ACC112 (cell line): ENCODE measurements at regions not wholly inside any gene's neighbourhood (a gene's known extent, or its start where the extent isn't known, plus 50 kb on each side); places are given as distances from the start of the nearest gene placed in this dataset.

ENCODE experiments used
- H2AFZ ChIP-seq: fragments of 200-600 bp; sonication (generic); one replicate; pipeline ENCODE4 v1.6.0; 2017; ENCODE audit warnings: antibody characterized with exemption, low read length; ENCODE audit not compliant: unreplicated experiment
- H3K27ac ChIP-seq: fragments of 200-600 bp; sonication (generic); 2 replicates; pipeline ENCODE4 v1.5.1; 2014; ENCODE audit warnings: low read depth, mild to moderate bottlenecking, antibody characterized with exemption, low read length, moderate library complexity
- H3K27me3 ChIP-seq: fragments of 200-600 bp; sonication (generic); 2 replicates; pipeline ENCODE4 v1.6.1; 2014; ENCODE audit warnings: mild to moderate bottlenecking, antibody characterized with exemption, low read length, moderate library complexity, mixed read lengths; ENCODE audit not compliant: insufficient read depth
- H3K36me3 ChIP-seq: fragments of 200-600 bp; sonication (generic); 2 replicates; pipeline ENCODE4 v1.6.1; 2016; ENCODE audit warnings: mild to moderate bottlenecking, antibody characterized with exemption, low read length, moderate library complexity, mixed read lengths; ENCODE audit not compliant: insufficient read depth
- H3K4me1 ChIP-seq: fragments of 200-600 bp; sonication (generic); one replicate; pipeline ENCODE4 v1.6.1; 2016; ENCODE audit warnings: low read length, mixed read lengths; ENCODE audit not compliant: insufficient read depth, unreplicated experiment, control insufficient read depth
- H3K4me3 ChIP-seq: fragments of 200-600 bp; sonication (generic); 2 replicates; pipeline ENCODE4 v1.5.1; 2014; ENCODE audit warnings: mild to moderate bottlenecking, low read depth, low read length
- H3K79me2 ChIP-seq: fragments of 200-600 bp; sonication (generic); one replicate; pipeline ENCODE4 v1.6.0; 2016; ENCODE audit warnings: low read length; ENCODE audit not compliant: control insufficient read depth, unreplicated experiment, insufficient read depth

DNA sequence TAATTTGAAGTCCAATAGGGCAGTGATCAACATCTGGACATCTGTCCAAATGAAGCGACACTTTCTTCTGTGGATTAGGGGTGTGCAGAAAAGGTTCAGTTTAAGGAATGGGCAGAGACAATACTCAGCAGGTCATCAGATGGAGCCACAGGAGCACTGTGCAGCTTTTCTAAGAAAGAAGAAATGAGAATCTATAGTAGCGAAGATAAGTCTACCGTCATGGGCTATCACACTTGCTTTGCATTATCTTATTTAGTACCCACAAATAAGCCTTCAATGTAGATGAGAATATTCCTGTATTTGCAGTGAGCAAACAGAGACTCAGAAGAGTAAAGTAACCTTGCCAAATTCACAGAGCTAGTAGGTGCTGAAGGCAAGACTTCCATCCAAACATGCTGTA lies 412.0 kb upstream of the GOT2 start:
- Histone ChIP-seq H3K79me2 (no peaks in the 10 kb centered on the region), H3K4me3 (no peak overlapping the region)

DNA sequence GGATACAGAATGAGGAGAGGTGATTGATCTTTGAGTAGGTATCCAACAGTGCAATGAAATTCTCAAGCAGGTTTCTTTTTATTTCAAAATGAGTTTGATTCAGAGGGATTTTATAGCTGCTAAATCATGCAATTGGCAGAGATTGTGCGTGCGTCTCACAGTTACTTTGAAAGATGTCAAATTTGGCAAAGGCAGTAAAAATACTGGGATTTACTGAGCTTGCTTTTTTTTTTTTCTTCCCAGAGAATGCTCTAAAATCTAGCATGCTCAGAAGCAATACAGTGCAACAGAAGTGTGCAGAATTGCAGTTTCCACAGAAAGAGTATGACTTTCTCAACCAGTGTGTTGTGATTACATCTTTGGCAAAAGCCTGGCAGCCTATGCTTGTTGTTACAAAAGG lies 410.7 kb upstream of the GOT2 start:
- no peaks in the 10 kb centered on the region for H3K4me1 ChIP-seq
- H3K36me3 ChIP-seq: no peaks in the 10 kb centered on the region
- no peak overlapping the region for H2AFZ ChIP-seq
- H3K79me2 ChIP-seq: no peaks in the 10 kb centered on the region
- no peak overlapping the region for H3K4me3 ChIP-seq
- no peak overlapping the region for H3K27ac ChIP-seq
- H3K27me3 ChIP-seq: no peaks in the 10 kb centered on the region

More for the DNA sequence above, 412.0 kb upstream of the GOT2 start:
- Histone ChIP-seq H2AFZ (no peak overlapping the region), H3K27ac (no peak overlapping the region), H3K4me1 (no peaks in the 10 kb centered on the region), H3K36me3 (no peaks in the 10 kb centered on the region), H3K27me3 (no peaks in the 10 kb centered on the region)

DNA sequence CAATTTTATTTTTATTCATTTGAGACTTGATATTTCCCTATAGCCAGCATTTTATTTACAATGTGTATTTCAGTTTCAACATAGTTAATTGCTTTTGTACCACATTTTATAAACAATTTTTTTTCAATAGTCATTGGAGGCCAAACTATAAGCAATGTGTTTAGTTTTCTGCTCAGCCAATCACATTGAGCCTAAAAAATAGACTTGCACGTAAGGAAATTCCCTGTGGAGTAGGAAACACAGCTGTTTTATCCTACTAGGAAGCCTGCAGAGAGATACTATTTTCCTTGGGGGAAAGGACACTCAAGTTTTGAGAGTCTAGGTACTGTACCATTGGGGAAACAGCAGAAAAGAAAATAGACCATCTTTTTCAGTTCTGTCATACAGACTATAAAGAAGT lies 410.2 kb upstream of the GOT2 start:
- H3K4me3 ChIP-seq: no peak overlapping the region
- no peak overlapping the region for H3K27ac ChIP-seq
- no peaks in the 10 kb centered on the region for H3K36me3 ChIP-seq
- no peaks in the 10 kb centered on the region for H3K4me1 ChIP-seq
- H3K79me2 ChIP-seq: no peaks in the 10 kb centered on the region
- no peak overlapping the region for H2AFZ ChIP-seq
- no peaks in the 10 kb centered on the region for H3K27me3 ChIP-seq

DNA sequence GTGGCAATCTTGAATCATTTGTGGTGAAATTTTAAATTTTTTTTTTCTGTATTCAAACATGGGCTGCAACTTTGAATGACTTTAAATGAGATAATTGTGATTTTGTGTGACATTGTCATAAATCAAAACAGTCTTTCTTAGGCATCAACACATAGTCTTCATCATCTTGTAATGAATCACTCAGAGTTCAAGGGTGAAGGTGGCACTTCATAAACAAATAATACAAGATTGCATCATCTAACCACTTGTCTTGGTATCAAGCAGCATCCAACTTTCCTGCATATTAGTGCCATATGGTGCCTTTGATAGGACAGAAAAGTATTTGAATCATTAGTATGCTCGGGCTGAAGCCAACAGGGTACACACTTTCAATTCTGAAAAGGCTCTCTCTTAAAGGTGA lies 392.4 kb upstream of the GOT2 start:
- H3K79me2 ChIP-seq: no peaks in the 10 kb centered on the region
- H3K4me3 ChIP-seq: no peak overlapping the region
- no peaks in the 10 kb centered on the region for H3K4me1 ChIP-seq
- H2AFZ ChIP-seq: no peak overlapping the region
- H3K27me3 ChIP-seq: no peaks in the 10 kb centered on the region
- no peaks in the 10 kb centered on the region for H3K36me3 ChIP-seq
- H3K27ac ChIP-seq: no peak overlapping the region

DNA sequence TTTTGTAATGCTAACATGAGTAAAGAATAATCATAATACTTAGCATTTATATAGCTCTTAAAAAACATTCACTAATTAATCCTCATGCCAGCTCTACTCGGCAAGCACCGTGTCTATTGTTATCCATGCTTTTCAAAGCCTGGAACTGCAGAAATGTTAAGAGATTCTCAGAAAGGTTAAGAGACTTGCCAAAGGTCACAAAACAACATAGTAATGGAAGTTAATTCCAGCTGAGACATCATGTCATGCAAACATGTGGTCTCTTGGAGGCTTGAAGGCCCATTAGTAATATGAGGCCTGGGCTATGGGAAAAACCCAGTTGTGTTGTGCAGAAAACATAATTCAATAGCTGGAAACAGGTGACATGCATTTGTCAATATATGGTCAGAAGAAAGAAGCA lies 389.9 kb upstream of the GOT2 start:
- H3K36me3 ChIP-seq: no peaks in the 10 kb centered on the region
- no peaks in the 10 kb centered on the region for H3K27me3 ChIP-seq
- no peak overlapping the region for H2AFZ ChIP-seq
- H3K27ac ChIP-seq: no peak overlapping the region
- no peaks in the 10 kb centered on the region for H3K79me2 ChIP-seq
- no peaks in the 10 kb centered on the region for H3K4me1 ChIP-seq
- H3K4me3 ChIP-seq: no peak overlapping the region

DNA sequence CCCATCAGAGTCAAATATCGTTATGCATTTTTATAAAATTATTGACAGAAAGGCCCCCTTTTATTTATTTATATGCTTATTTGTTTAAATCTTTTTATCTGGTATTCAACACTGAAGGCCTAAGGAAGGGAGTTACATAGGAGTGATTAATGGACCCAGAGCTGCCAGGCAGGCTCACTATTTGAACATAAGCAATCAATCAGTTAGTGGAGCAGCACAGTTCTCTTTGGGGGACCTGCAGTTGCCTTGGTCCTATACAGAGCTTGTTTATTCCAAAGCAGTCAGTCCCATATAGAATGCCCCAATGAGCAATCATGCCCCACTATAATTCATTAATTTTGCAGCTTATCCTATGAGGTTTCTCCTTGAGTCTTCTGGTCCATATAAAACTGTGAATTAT lies 389.4 kb upstream of the GOT2 start:
- Histone ChIP-seq H3K79me2 (no peaks in the 10 kb centered on the region), H3K27me3 (no peaks in the 10 kb centered on the region), H3K36me3 (no peaks in the 10 kb centered on the region), H3K4me1 (no peaks in the 10 kb centered on the region), H2AFZ (no peak overlapping the region), H3K4me3 (no peak overlapping the region), H3K27ac (no peak overlapping the region)

DNA sequence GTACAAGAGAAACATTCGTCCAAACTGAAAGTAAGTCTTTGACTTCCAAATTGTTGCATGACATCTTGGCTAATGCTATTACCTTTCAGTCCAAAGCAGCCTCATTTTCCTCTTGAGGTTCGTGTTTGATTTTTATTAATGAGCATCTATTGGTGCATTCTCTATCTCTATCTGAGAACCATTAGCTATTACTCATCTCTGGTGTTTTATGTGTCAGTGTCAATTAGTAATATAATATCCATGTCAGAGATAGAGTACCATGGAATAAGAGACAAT lies 388.1 kb upstream of the GOT2 start:
- Histone ChIP-seq H3K36me3 (no peaks in the 10 kb centered on the region), H3K4me1 (no peaks in the 10 kb centered on the region), H3K4me3 (no peak overlapping the region), H3K79me2 (no peaks in the 10 kb centered on the region), H2AFZ (no peak overlapping the region), H3K27me3 (no peaks in the 10 kb centered on the region), H3K27ac (no peak overlapping the region)

DNA sequence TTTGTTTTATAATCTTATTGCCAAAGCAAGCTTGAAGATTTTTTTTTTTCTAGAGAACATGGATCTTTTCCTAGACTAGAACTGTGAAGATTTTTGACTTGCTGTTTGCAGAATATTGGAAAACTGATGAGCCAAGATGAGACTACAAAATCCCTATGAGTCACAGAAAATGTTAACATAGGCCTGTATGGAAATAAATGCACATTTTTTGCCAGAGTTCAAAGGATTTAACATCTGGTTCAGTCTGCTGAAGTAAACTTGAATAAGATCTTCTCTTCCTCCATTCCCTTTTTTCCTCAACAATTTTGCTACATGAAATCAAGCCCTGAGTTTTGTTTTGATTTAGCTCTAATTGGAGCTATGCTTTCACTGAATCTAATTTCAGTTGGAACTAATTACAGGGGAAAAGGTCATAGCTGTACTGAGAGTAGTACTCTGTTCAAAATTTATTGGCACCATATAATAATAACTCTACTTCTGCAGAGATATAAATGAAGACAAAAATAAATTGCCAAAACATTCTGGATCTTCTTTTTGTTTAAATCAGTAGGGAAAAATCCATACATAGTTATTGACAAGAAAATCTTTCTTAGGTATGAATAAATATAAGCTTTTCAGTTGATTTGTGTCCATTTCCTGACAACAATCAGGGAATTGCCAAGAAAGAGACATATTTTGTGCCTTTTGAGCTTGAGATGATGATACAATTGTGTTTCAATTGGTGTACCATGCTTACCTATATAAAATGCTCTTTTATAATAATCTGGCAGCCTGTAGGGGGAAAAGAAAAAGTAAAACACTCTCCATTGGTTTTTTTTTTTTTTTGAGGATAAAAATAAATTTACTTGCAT lies 387.5 kb upstream of the GOT2 start:
- Histone ChIP-seq H3K36me3 (no peaks in the 10 kb centered on the region), H2AFZ (no peak overlapping the region), H3K27me3 (no peaks in the 10 kb centered on the region), H3K4me1 (no peaks in the 10 kb centered on the region), H3K4me3 (no peak overlapping the region), H3K27ac (no peak overlapping the region), H3K79me2 (no peaks in the 10 kb centered on the region)

DNA sequence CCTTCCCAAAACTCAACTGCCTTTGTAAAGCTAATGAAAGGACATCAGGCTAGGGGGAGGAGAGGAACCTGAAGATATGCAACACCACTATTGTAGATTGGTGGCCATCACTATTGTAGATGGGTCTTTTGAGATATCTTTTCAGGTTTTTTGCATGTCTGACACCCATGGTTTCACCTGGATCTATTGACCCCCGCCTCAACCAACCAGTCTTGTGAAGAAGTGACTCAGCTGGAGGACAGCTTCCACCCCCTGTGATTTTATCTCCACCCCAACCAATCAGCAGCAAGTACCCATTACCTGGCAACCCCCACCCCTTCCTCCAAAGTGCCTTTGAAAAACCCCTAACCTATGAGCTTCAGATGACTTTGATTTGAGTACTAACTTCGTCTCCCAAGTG lies 382.6 kb upstream of the GOT2 start:
- H3K79me2 ChIP-seq: no peaks in the 10 kb centered on the region
- H3K4me1 ChIP-seq: no peaks in the 10 kb centered on the region
- H2AFZ ChIP-seq: no peak overlapping the region
- H3K27ac ChIP-seq: no peak overlapping the region
- H3K27me3 ChIP-seq: no peaks in the 10 kb centered on the region
- H3K36me3 ChIP-seq: no peaks in the 10 kb centered on the region
- no peak overlapping the region for H3K4me3 ChIP-seq

DNA sequence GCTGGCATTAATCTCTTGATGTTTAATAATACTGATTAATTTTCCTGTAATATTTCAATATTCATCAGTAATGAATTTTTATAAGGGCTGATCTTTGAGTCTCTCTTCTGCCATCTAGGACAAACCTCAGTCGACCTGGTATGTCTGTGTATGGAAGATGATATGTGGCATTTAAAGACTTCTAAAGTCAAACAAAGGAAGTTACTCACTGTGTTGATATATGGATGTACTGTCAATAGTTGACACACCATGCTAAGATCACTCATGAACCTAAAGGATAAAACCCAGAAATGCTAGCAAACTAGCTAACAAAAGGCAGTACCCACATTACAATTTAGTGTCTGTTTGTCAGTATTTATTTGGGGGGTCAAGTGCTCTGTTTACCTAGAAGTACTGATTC lies 380.7 kb upstream of the GOT2 start:
- H2AFZ ChIP-seq: no peak overlapping the region
- no peaks in the 10 kb centered on the region for H3K27me3 ChIP-seq
- no peak overlapping the region for H3K27ac ChIP-seq
- H3K4me1 ChIP-seq: no peaks in the 10 kb centered on the region
- H3K79me2 ChIP-seq: no peaks in the 10 kb centered on the region
- no peak overlapping the region for H3K4me3 ChIP-seq
- H3K36me3 ChIP-seq: no peaks in the 10 kb centered on the region

DNA sequence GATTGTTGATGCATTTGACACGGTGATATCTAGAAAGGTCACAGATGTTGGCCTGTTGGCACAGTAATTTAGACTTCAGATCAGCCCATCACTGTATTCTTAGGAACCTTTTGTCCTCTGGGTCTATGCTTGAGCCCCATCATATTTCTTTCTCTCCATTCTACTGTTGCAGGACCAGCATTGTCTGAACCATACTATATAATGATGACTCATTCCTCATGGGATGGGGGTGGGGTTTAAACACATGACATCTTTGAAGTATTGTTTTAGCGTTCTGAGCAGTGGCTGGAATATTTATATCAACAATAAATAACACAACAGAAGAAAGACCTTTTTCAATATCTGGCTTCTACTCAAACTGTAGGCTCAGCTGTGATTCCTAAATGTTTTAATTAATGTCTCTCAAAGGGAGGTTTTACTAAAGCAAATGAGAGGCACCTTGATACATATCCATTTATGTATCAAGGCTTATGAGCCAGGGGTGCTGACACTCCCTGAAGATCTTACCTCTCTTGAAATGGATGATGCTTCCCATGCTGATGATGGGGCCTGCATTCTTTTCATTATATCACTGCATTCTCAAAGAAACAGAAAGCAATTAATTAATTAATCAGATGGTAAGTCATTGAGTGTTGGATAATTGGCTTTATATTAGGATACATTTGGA lies 379.0 kb upstream of the GOT2 start:
- Histone ChIP-seq H2AFZ (no peak overlapping the region), H3K27ac (no peak overlapping the region), H3K79me2 (no peaks in the 10 kb centered on the region), H3K36me3 (no peaks in the 10 kb centered on the region), H3K4me3 (no peak overlapping the region), H3K27me3 (no peaks in the 10 kb centered on the region), H3K4me1 (no peaks in the 10 kb centered on the region)
